B cell (primary cell): ENCODE measurements at regions not wholly inside any gene's neighbourhood (a gene's known extent, or its start where the extent isn't known, plus 50 kb on each side); places are given as distances from the start of the nearest gene placed in this dataset.

Experiments used
- ATAC-seq: fragments of 200-7000 bp; cut with Tn5 transposase; one replicate; pipeline ENCODE4 v1.10.0; 2021; ENCODE audit warnings: low read depth, mild to moderate bottlenecking, moderate number of reproducible peaks, moderate library complexity
- CTCF ChIA-PET: fragments of 350-600 bp; sonication (Branson Sonifier 250); formaldehyde crosslinking; loops from one replicate; lab custom pipeline; 2021; ENCODE audit warnings: antibody characterized with exemption, inconsistent platforms; lab: Charles Lee
- POLR2A ChIA-PET: fragments of 350-600 bp; sonication (Branson Sonifier 250); formaldehyde crosslinking; loops from one replicate; lab custom pipeline; 2021; ENCODE audit warnings: antibody characterized with exemption; lab: Charles Lee
- DNase-seq: peaks from one replicate; pipeline ENCODE4 v3.0.0; 2013
- H2AFZ ChIP-seq: 2 replicates; pipeline ENCODE4 v1.6.1; 2012; ENCODE audit warnings: mild to moderate bottlenecking, low read depth, low read length; ENCODE audit not compliant: insufficient read depth, poor library complexity, severe bottlenecking
- H3K27ac ChIP-seq, 2 donors: 1 replicate in 1 of 2; 2 replicates in 1 of 2; pipeline ENCODE4 v1.5.1; 2012 to 2013; ENCODE audit warnings: low read length in 2 of 2, mild to moderate bottlenecking in 2 of 2, moderate library complexity in 1 of 2
- H3K27me3 ChIP-seq, 4 experiments: fragments of 200-600 bp in 1 of 4; sonication (generic) in 1 of 4; replicated peaks in 1 of 4; 1 replicate in 2 of 4; 2 replicates in 2 of 4; pipeline versions ENCODE4 v1.6.1 to v1.7.0; 2013 to 2016; ENCODE audit warnings: low read length in 3 of 4, mild to moderate bottlenecking in 2 of 4, mixed read lengths in 1 of 4, moderate library complexity in 1 of 4; ENCODE audit not compliant: insufficient read depth in 4 of 4, control insufficient read depth in 3 of 4; ENCODE audit errors: control extremely low read depth in 1 of 4
- H3K36me3 ChIP-seq, 2 experiments: replicated peaks in 1 of 2; 1 replicate in 1 of 2; 2 replicates in 1 of 2; pipeline versions ENCODE4 v1.6.1 to v1.7.1; 2013; ENCODE audit warnings: low read length in 1 of 2; ENCODE audit not compliant: insufficient read depth in 2 of 2, control insufficient read depth in 1 of 2; ENCODE audit errors: control extremely low read depth in 1 of 2, extremely low read depth in 1 of 2
- H3K4me1 ChIP-seq, 2 donors: fragments of 200-600 bp in 1 of 2; sonication (generic) in 1 of 2; 1 replicate in 1 of 2; 2 replicates in 1 of 2; pipeline versions ENCODE4 v1.5.1 to v1.6.1; 2013 to 2017; ENCODE audit warnings: low read length in 2 of 2; ENCODE audit not compliant: control insufficient read depth in 2 of 2, insufficient read depth in 2 of 2
- H3K4me2 ChIP-seq: replicated peaks from 2 replicates; pipeline ENCODE3; 2012; ENCODE audit warnings: mild to moderate bottlenecking, low read depth, low read length; ENCODE audit not compliant: poor library complexity, severe bottlenecking
- H3K4me3 ChIP-seq, 5 experiments: fragments of 200-600 bp in 1 of 5; sonication (generic) in 1 of 5; 1 replicate in 3 of 5; 2 replicates in 2 of 5; pipeline versions ENCODE4 v1.5.1 to v1.7.0; 2011 to 2016; ENCODE audit warnings: low read length in 4 of 5, mild to moderate bottlenecking in 4 of 5, low read depth in 2 of 5, control low read depth in 1 of 5, moderate library complexity in 1 of 5; ENCODE audit not compliant: insufficient read depth in 1 of 5; ENCODE audit errors: control extremely low read depth in 1 of 5, extremely low read depth in 1 of 5
- H3K79me2 ChIP-seq: fragments of 200-600 bp; sonication (generic); one replicate; pipeline ENCODE4 v1.6.0; 2016; ENCODE audit warnings: low read length; ENCODE audit not compliant: control insufficient read depth, insufficient read depth
- H3K9ac ChIP-seq: fragments of 200-600 bp; sonication (generic); 2 replicates; pipeline ENCODE4 v1.6.1; 2017; ENCODE audit warnings: mild to moderate bottlenecking, low read length, moderate library complexity
- H3K9me3 ChIP-seq, 3 donors: one replicate each; pipeline versions ENCODE4 v1.6.1 to v1.7.1; 2013; ENCODE audit warnings: low read length in 2 of 3; ENCODE audit not compliant: control insufficient read depth in 2 of 3, insufficient read depth in 1 of 3; ENCODE audit errors: control extremely low read depth in 1 of 3
- H4K20me1 ChIP-seq: 2 replicates; pipeline ENCODE4 v1.6.0; 2012; ENCODE audit warnings: mild to moderate bottlenecking, low read length; ENCODE audit not compliant: insufficient read depth, control insufficient read depth, poor library complexity, severe bottlenecking
- H3K27ac Mint-ChIP-seq: one replicate; pipeline ENCODE4 v1.8.0; 2021; ENCODE audit warnings: mixed read lengths
- H3K27me3 Mint-ChIP-seq: one replicate; pipeline ENCODE4 v1.8.0; 2021; ENCODE audit warnings: mixed read lengths
- H3K4me1 Mint-ChIP-seq: one replicate; pipeline ENCODE4 v1.8.0; 2021; ENCODE audit warnings: mixed read lengths
- H3K4me3 Mint-ChIP-seq: one replicate; pipeline ENCODE4 v1.8.0; 2021; ENCODE audit warnings: mixed read lengths
- H3K9me3 Mint-ChIP-seq: one replicate; pipeline ENCODE4 v1.8.0; 2022; ENCODE audit warnings: mixed read lengths; ENCODE audit not compliant: insufficient read depth
- EZH2 ChIP-seq: IDR thresholded peaks from 2 replicates; pipeline ENCODE4 v1.6.1; 2012; ENCODE audit warnings: borderline replicate concordance, low read depth, mild to moderate bottlenecking, moderate library complexity, low read length; ENCODE audit not compliant: insufficient read depth, poor library complexity, severe bottlenecking
- WGBS: methylation state at CpG from one replicate; pipeline ENCODE4 v1.1.5; 2013; ENCODE audit warnings: missing lambda C conversion rate; ENCODE audit not compliant: insufficient coverage; 5-methylcytosine and 5-hydroxymethylcytosine counted together
- intact Hi-C: fragments of 100-400 bp; cut with micrococcal nuclease; formaldehyde crosslinking; loops from one replicate; pipeline ENCODE4 v1.10.0; 2022
- TF ChIP-seq, protein P1 (sequence below): fragments of 200-600 bp; IDR thresholded peaks from one replicate; pipeline ENCODE4 v1.8.0; 2022; ENCODE audit warnings: antibody characterized with exemption, mild to moderate bottlenecking

DNA sequence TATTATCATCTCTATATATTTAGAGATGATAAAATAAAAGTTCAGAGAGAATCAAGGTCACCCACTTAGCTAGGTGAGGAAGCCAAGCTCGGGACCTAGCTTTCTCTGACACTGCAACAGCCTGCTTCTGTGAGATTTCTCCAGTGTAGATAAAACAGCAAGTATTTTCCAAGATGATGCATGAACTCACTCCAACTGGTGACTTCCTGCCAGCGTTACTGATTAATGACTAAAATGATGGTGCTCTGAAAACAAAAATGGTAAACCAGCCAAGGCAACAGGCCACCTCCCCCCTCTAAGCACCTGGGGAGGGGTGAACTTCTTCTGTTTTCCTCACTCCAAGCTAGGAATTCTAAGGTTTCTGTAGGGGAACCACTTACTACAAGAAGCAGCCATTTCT, 510.2 kb upstream of the ID2 start:
- ATAC-seq (no peak), DNase-seq (no peak)
- ChIA-PET CTCF (no interaction called here), POLR2A (no interaction called here)
- Histone ChIP-seq H2AFZ (no peak overlapping the region), H3K9me3 (peaks cover 0 to 6% (median 5%) of the 10 kb centered on the region in 3 donors), H3K4me3 (no peak overlapping the region), H3K9ac (no peak overlapping the region), H3K27ac (no peak overlapping the region), H3K4me2 (no peak overlapping the region), H3K79me2 (no peaks in the 10 kb centered on the region), H3K4me1 (no peaks in the 10 kb centered on the region), H3K36me3 (no peaks in the 10 kb centered on the region), H3K27me3 (peaks cover 0 to 10% (median 5%) of the 10 kb centered on the region in 4 experiments), H4K20me1 (no peaks in the 10 kb centered on the region)
- H3K9me3 Mint-ChIP-seq = no peaks in the 10 kb centered on the region
- 63% methylated on average over 1 of the region's 2 CpGs for WGBS
- H3K27me3 Mint-ChIP-seq = peaks cover 59% of the 10 kb centered on the region
- no peak overlapping the region for H3K27ac Mint-ChIP-seq
- TF ChIP-seq EZH2 = no peak
- TF ChIP-seq, protein P1, sequence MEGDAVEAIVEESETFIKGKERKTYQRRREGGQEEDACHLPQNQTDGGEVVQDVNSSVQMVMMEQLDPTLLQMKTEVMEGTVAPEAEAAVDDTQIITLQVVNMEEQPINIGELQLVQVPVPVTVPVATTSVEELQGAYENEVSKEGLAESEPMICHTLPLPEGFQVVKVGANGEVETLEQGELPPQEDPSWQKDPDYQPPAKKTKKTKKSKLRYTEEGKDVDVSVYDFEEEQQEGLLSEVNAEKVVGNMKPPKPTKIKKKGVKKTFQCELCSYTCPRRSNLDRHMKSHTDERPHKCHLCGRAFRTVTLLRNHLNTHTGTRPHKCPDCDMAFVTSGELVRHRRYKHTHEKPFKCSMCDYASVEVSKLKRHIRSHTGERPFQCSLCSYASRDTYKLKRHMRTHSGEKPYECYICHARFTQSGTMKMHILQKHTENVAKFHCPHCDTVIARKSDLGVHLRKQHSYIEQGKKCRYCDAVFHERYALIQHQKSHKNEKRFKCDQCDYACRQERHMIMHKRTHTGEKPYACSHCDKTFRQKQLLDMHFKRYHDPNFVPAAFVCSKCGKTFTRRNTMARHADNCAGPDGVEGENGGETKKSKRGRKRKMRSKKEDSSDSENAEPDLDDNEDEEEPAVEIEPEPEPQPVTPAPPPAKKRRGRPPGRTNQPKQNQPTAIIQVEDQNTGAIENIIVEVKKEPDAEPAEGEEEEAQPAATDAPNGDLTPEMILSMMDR = no peak
- no peaks in the 10 kb centered on the region for H3K4me1 Mint-ChIP-seq
- H3K4me3 Mint-ChIP-seq = no peak overlapping the region
- intact Hi-C loops = no loop called here

DNA sequence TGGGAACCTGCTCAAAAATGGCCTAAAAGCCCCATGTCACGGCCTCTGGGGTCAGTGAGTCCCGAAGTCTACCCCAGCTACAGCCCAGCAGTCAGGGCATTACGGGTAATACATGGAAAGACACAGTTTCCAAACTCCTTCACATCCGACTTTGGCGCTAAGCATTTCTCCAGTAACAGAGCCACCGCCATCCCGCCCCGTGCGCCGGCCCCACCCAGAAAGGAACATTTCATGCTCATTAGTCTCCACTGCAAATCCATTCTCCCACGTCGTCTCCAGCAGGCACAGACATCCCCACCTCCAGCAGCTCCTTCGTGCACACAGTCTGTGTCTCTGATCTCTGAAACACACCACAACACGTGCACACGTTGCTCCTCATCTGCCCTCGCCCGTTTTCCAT, 509.2 kb upstream of the ID2 start:
- no peaks in the 10 kb centered on the region for H3K9me3 Mint-ChIP-seq
- no peaks in the 10 kb centered on the region for H3K36me3 ChIP-seq
- H3K4me1 Mint-ChIP-seq = no peaks in the 10 kb centered on the region
- DNase-seq = no peak
- H4K20me1 ChIP-seq = no peaks in the 10 kb centered on the region
- peaks cover 0 to 10% (median 5%) of the 10 kb centered on the region in 4 experiments for H3K27me3 ChIP-seq
- intact Hi-C loops = no loop called here
- no peak for ATAC-seq
- TF ChIP-seq, protein P1 = no peak
- TF ChIP-seq EZH2 = no peak
- no peak overlapping the region for H3K4me3 Mint-ChIP-seq
- no peak overlapping the region for H3K9ac ChIP-seq
- H3K79me2 ChIP-seq = no peaks in the 10 kb centered on the region
- CTCF ChIA-PET = no interaction called here
- H3K4me2 ChIP-seq = no peak overlapping the region
- H3K27ac Mint-ChIP-seq = no peak overlapping the region
- H2AFZ ChIP-seq = no peak overlapping the region
- H3K27me3 Mint-ChIP-seq = peaks cover 61% of the 10 kb centered on the region
- POLR2A ChIA-PET = no interaction called here
- H3K9me3 ChIP-seq = peaks cover 0 to 6% (median 5%) of the 10 kb centered on the region in 3 donors
- H3K4me3 ChIP-seq = no peak overlapping the region
- 96% methylated on average over 13 of the region's 17 CpGs for WGBS
- H3K27ac ChIP-seq = no peak overlapping the region
- H3K4me1 ChIP-seq = no peaks in the 10 kb centered on the region
